Astrocyte of the spinal cord (primary cell): ENCODE measurements at regions not wholly inside any gene's neighbourhood (a gene's known extent, or its start where the extent isn't known, plus 50 kb on each side); places are given as distances from the start of the nearest gene placed in this dataset.

ENCODE experiments used
- DNase-seq: peaks from one replicate; pipeline ENCODE4 v3.0.0; 2011; ENCODE audit warnings: low read depth, low spot score
- H3K4me3 ChIP-seq: 2 replicates; pipeline ENCODE4 v1.5.1; 2011; ENCODE audit warnings: low read depth, mild to moderate bottlenecking, low read length, moderate library complexity
- CTCF ChIP-seq: IDR thresholded peaks from 2 replicates; pipeline ENCODE4 v1.5.1; 2012; ENCODE audit warnings: low read depth, mild to moderate bottlenecking, low read length, inconsistent platforms
- in situ Hi-C: cut with HindIII; loops from 2 replicates; pipeline ENCODE4 v1.10.0; 2017; ENCODE audit warnings: low sequenced_read_pairs

DNA sequence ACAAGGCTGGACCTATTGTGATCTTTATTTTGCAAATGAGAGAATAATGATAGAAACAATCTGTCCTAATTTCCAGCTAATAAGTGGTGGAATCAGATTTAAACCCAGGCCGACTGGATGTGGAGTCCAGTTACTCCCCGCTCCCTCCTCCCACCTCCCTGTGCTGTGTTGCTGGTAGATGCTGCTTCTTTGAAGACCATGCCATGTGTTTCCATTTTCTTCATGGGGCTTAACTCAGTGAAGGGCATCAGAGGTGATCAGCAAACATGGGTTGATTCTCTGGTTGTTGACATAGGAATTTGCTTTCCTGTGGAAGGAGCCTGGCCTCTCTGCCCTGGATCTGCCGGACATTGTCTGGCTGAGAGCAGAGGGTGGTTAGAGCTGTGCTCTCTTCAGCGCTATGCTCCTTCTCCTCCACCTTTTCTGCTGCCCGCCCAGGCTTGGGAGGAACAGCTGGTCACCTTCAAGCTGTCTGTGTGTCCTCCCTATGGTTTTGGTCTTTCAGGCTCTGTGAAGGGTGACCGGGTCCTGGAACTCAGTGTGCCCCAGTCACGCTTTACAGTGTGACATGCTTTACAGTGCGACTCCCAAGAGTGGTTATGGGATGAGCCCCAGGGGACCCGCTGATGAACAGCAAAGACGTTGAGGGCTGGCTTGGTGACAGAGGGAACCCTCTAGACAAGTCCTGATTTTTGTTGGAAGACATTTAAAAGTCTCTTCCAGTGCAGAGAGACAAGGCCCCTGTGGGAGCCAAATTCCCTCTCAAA lies 68.4 kb upstream of the RPS23 start:
- in situ Hi-C loops: no loop called here

GRCh38 chr5:82345108-82345507 lies 67.0 kb upstream of the RPS23 start:
- in situ Hi-C loops: no loop called here
- H3K4me3 ChIP-seq: no peak overlapping the region
- TF ChIP-seq CTCF: no peak
- DNase-seq: no peak

More for the DNA sequence above, 68.4 kb upstream of the RPS23 start:
- DNase-seq: no peak
- H3K4me3 ChIP-seq: no peak overlapping the region
- TF ChIP-seq CTCF: no peak

DNA sequence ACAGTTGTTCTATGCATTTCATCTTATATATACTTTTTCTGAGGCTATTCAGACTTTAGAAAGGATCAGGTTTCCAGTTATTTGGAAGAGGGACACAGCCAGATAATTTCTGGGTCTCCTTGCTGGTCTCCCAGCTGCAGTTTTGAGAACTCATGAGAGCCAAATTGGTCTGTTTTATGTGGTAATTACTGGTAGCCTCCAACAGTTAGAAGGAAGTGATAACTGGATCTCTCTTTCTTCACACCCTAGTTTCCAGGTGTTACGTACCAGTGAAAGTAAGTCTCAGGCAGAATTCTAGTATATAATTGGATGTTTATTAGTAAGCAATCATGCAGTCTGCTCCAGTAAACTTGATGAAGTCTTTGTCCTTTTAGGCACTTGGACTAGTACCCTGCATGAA lies 63.2 kb upstream of the RPS23 start:
- no peak for TF ChIP-seq CTCF
- no peak for DNase-seq
- H3K4me3 ChIP-seq: no peak overlapping the region
- in situ Hi-C loops: no loop called here

- no peak overlapping the region for H3K4me3 ChIP-seq
- no peak for TF ChIP-seq CTCF
- no peak for DNase-seq
- in situ Hi-C loops: no loop called here
Observed at GRCh38 chr5:82340799-82341198, 62.6 kb upstream of the RPS23 start.

DNA sequence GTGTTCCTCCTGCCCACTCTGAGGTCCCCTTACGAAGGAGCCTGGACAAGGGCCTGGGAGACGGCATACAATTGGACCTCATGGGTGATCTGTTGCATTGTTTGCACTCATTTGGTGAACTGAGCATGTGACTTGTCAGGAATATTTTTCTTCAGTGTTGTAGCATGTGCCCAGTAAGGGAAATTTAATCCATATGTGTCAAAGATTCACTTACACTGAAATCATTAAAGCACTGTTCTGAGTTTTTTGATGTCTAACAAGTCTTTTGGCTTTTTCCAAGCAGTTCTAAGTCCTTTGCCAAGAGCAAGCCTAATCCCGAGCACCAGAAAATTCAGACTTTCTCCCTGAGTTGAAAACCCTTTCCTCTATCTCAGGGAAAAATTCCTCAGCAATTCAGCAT lies 61.6 kb upstream of the RPS23 start:
- DNase-seq: no peak
- H3K4me3 ChIP-seq: no peak overlapping the region
- no peak for TF ChIP-seq CTCF
- in situ Hi-C loops: no loop called here

DNA sequence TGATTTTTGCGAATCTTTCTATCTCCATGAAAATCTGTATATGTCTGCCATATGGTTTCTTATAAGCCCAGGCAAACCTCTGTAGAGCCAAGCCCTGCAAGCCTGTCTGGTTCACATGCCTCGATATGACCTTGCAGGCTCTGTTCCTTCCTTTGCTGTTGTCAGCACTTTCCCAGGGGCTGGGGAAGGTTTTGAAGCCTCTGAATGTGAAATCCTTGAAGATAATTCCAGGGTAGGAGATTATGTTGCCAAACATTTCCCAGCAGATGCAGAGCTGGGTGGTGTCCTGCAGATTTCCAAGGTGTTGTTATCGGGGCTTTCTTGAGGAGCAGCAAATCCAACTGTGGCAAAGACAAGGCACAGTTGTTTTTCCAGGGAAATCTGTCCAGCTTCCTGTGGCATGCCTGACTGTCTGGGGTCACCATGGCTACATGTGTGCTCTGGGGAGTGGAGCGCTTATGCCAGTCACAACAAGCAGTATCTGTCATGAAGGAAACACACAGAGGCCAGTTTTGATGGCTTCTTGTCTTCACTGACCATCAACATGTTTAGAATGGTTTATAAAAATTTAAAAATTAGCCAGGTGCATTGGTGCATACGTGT lies 60.7 kb upstream of the RPS23 start:
- no peak for TF ChIP-seq CTCF
- DNase-seq: no peak
- H3K4me3 ChIP-seq: no peak overlapping the region
- in situ Hi-C loops: no loop called here
